CD14-positive monocyte (primary cell): ENCODE measurements at regions not wholly inside any gene's neighbourhood (a gene's known extent, or its start where the extent isn't known, plus 50 kb on each side); places are given as distances from the start of the nearest gene placed in this dataset.

Experiments
- DNase-seq, 3 donors: peaks; one replicate each; pipeline ENCODE4 v3.0.0-alpha.2; 2011 to 2022
- H2AFZ ChIP-seq: 2 replicates; pipeline ENCODE4 v1.6.0; 2012; ENCODE audit warnings: mild to moderate bottlenecking, low read depth, low read length, inconsistent platforms; ENCODE audit not compliant: insufficient read depth, poor library complexity, severe bottlenecking
- H3K27ac ChIP-seq, 2 donors: 1 replicate in 1 of 2; 2 replicates in 1 of 2; pipeline ENCODE4 v1.5.1; 2012 to 2013; ENCODE audit warnings: low read length in 2 of 2, control low read depth in 1 of 2, inconsistent platforms in 1 of 2, low read depth in 1 of 2, mild to moderate bottlenecking in 1 of 2
- H3K27me3 ChIP-seq, 2 donors: one replicate each; pipeline versions ENCODE4 v1.6.0 to v1.6.1; 2011 to 2013; ENCODE audit warnings: low read length in 2 of 2; ENCODE audit not compliant: control insufficient read depth in 2 of 2, insufficient read depth in 2 of 2
- H3K36me3 ChIP-seq, 2 donors: replicated peaks in 1 of 2; 1 replicate in 1 of 2; 2 replicates in 1 of 2; pipeline versions ENCODE4 v1.5.1 to v1.6.1; 2012 to 2013; ENCODE audit warnings: low read length in 2 of 2, control low read depth in 1 of 2, inconsistent platforms in 1 of 2, mild to moderate bottlenecking in 1 of 2; ENCODE audit not compliant: insufficient read depth in 2 of 2, control insufficient read depth in 1 of 2
- H3K4me1 ChIP-seq, 2 donors: 1 replicate in 1 of 2; 2 replicates in 1 of 2; pipeline versions ENCODE4 v1.5.1 to v1.6.1; 2012 to 2013; ENCODE audit warnings: low read length in 2 of 2, control low read depth in 1 of 2, inconsistent platforms in 1 of 2, mild to moderate bottlenecking in 1 of 2, moderate library complexity in 1 of 2; ENCODE audit not compliant: insufficient read depth in 2 of 2, control insufficient read depth in 1 of 2
- H3K4me2 ChIP-seq: replicated peaks from 2 replicates; pipeline ENCODE3; 2012; ENCODE audit warnings: low read length, moderate library complexity, mild to moderate bottlenecking; ENCODE audit not compliant: poor library complexity, severe bottlenecking; ENCODE audit errors: extremely low read depth
- H3K4me3 ChIP-seq, 3 experiments: fragments of 200-600 bp in 1 of 3; sonication (generic) in 1 of 3; replicated peaks in 1 of 3; 1 replicate in 2 of 3; 2 replicates in 1 of 3; pipeline ENCODE4 v1.5.1; 2011 to 2013; ENCODE audit warnings: low read length in 3 of 3, mild to moderate bottlenecking in 3 of 3, control low read depth in 2 of 3, low read depth in 2 of 3, inconsistent platforms in 1 of 3, moderate library complexity in 1 of 3
- H3K79me2 ChIP-seq: 2 replicates; pipeline ENCODE4 v1.6.0; 2012; ENCODE audit warnings: mild to moderate bottlenecking, control low read depth, inconsistent platforms, low read length, moderate library complexity; ENCODE audit not compliant: insufficient read depth
- H3K9ac ChIP-seq: 2 replicates; pipeline ENCODE4 v1.6.0; 2017; ENCODE audit warnings: low read length, mild to moderate bottlenecking; ENCODE audit not compliant: insufficient read depth, poor library complexity, severe bottlenecking
- H3K9me3 ChIP-seq, 2 donors: replicated peaks in 1 of 2; 1 replicate in 1 of 2; 2 replicates in 1 of 2; pipeline versions ENCODE4 v1.5.1 to v1.6.1; 2012 to 2013; ENCODE audit warnings: low read length in 2 of 2, control low read depth in 1 of 2; ENCODE audit not compliant: control insufficient read depth in 1 of 2, insufficient read depth in 1 of 2
- H4K20me1 ChIP-seq: 2 replicates; pipeline ENCODE4 v1.6.0; 2012; ENCODE audit warnings: mild to moderate bottlenecking, low read length, control low read depth, moderate library complexity; ENCODE audit not compliant: insufficient read depth
- H3K27ac Mint-ChIP-seq, 7 donors: one replicate each; pipeline ENCODE4 v1.8.0; 2020; ENCODE audit warnings: mild to moderate bottlenecking in 7 of 7, mixed read lengths in 7 of 7, moderate library complexity in 6 of 7, inconsistent platforms in 2 of 7
- H3K27me3 Mint-ChIP-seq, 3 donors: one replicate each; pipeline ENCODE4 v1.8.0; 2021 to 2022; ENCODE audit warnings: low read depth in 3 of 3, mild to moderate bottlenecking in 3 of 3, mixed read lengths in 3 of 3, moderate library complexity in 3 of 3, inconsistent platforms in 1 of 3
- H3K36me3 Mint-ChIP-seq, 2 donors: one replicate each; pipeline ENCODE4 v1.8.0; 2020; ENCODE audit warnings: mixed read lengths in 2 of 2, inconsistent platforms in 1 of 2, mild to moderate bottlenecking in 1 of 2
- H3K4me1 Mint-ChIP-seq: one replicate; pipeline ENCODE4 v1.8.0; 2020; ENCODE audit warnings: mild to moderate bottlenecking, mixed read lengths
- H3K4me3 Mint-ChIP-seq, 2 donors: one replicate each; pipeline ENCODE4 v1.8.0; 2020; ENCODE audit warnings: mild to moderate bottlenecking in 2 of 2, mixed read lengths in 2 of 2, moderate library complexity in 1 of 2
- H3K9me3 Mint-ChIP-seq, 7 donors: one replicate each; pipeline ENCODE4 v1.8.0; 2020 to 2022; ENCODE audit warnings: mixed read lengths in 7 of 7, mild to moderate bottlenecking in 6 of 7, moderate library complexity in 6 of 7, inconsistent platforms in 2 of 7
- CTCF ChIP-seq: fragments of 200-600 bp; IDR thresholded peaks from one replicate; pipeline ENCODE4 v1.8.0; 2022; ENCODE audit warnings: antibody characterized with exemption, mild to moderate bottlenecking
- WGBS: methylation state at CpG from one replicate; pipeline ENCODE4 v1.1.5; 2013; ENCODE audit warnings: missing lambda C conversion rate; ENCODE audit not compliant: insufficient coverage; 5-methylcytosine and 5-hydroxymethylcytosine counted together
- intact Hi-C, 2 donors: fragments of 100-400 bp; cut with micrococcal nuclease; formaldehyde crosslinking; loops; one replicate each; pipeline versions ENCODE4 v1.15.0 to v1.15.1; 2023

GRCh38 chr6:66897576-66897975 lies 1190.5 kb upstream of the EYS start:
- H3K79me2 ChIP-seq, result no peaks in the 10 kb centered on the region
- intact Hi-C loops, result no loop called here
- H3K27ac ChIP-seq, result no peak overlapping the region
- H3K27me3 ChIP-seq, result no peaks in the 10 kb centered on the region
- 80% methylated on average over 1 of the region's 2 CpGs for WGBS
- no peak overlapping the region for H3K4me3 ChIP-seq
- H3K4me1 Mint-ChIP-seq, result no peaks in the 10 kb centered on the region
- no peak for TF ChIP-seq CTCF
- H3K27me3 Mint-ChIP-seq, result no peaks in the 10 kb centered on the region
- no peaks in the 10 kb centered on the region for H4K20me1 ChIP-seq
- no peak overlapping the region for H3K4me3 Mint-ChIP-seq
- H3K4me2 ChIP-seq, result no peak overlapping the region
- H3K36me3 ChIP-seq, result no peaks in the 10 kb centered on the region
- H3K4me1 ChIP-seq, result no peaks in the 10 kb centered on the region
- H3K9me3 Mint-ChIP-seq, result peaks cover 3 to 25% (median 8%) of the 10 kb centered on the region in 7 donors
- no peak overlapping the region for H3K9ac ChIP-seq
- no peak overlapping the region for H2AFZ ChIP-seq
- no peak overlapping the region for H3K27ac Mint-ChIP-seq
- peaks cover 14 to 28% of the 10 kb centered on the region in 2 donors for H3K9me3 ChIP-seq
- no peaks in the 10 kb centered on the region for H3K36me3 Mint-ChIP-seq
- DNase-seq, result no peak

- no peak overlapping the region for H3K27ac Mint-ChIP-seq
These were observed 1189.4 kb upstream of the EYS start for GRCh38 chr6:66896415-66896814.

More at GRCh38 chr6:66896415-66896814, 1189.4 kb upstream of the EYS start:
- intact Hi-C loops, result no loop called here
- H3K27me3 Mint-ChIP-seq, result no peaks in the 10 kb centered on the region
- peaks cover 3 to 25% (median 8%) of the 10 kb centered on the region in 7 donors for H3K9me3 Mint-ChIP-seq
- H3K36me3 Mint-ChIP-seq, result no peaks in the 10 kb centered on the region
- no peaks in the 10 kb centered on the region for H3K36me3 ChIP-seq
- no peaks in the 10 kb centered on the region for H3K27me3 ChIP-seq
- H3K27ac ChIP-seq, result no peak overlapping the region
- no peak overlapping the region for H3K4me3 ChIP-seq
- H3K4me1 ChIP-seq, result no peaks in the 10 kb centered on the region
- no peak overlapping the region for H3K4me3 Mint-ChIP-seq
- no peak for TF ChIP-seq CTCF
- H3K79me2 ChIP-seq, result no peaks in the 10 kb centered on the region
- H3K9ac ChIP-seq, result no peak overlapping the region
- H4K20me1 ChIP-seq, result no peaks in the 10 kb centered on the region
- H3K4me2 ChIP-seq, result no peak overlapping the region
- WGBS, result 100% methylated on average over 1 of the region's 5 CpGs
- no peak overlapping the region for H2AFZ ChIP-seq
- H3K4me1 Mint-ChIP-seq, result no peaks in the 10 kb centered on the region
- no peak for DNase-seq
- peaks cover 14 to 28% of the 10 kb centered on the region in 2 donors for H3K9me3 ChIP-seq
